Left colon (tissue), 2 donors: ENCODE measurements at regions not wholly inside any gene's neighbourhood (a gene's known extent, or its start where the extent isn't known, plus 50 kb on each side); places are given as distances from the start of the nearest gene placed in this dataset.
"Not testable (repeated sequence)": the region's sequence is repeated elsewhere in the genome, so short reads cannot be mapped to it uniquely, and the experiment has no call there.

Experiments
- ATAC-seq: fragments of 200-7000 bp; cut with Tn5 transposase; one replicate; pipeline ENCODE4 v1.9.1; 2020; ENCODE audit warnings: mild to moderate bottlenecking, moderate library complexity
- DNase-seq, 2 donors: peaks; one replicate each; pipeline ENCODE4 v3.0.0-alpha.2; 2020
- intact Hi-C, 2 donors: fragments of 100-400 bp; cut with DNase I in 1 of 2; cut with micrococcal nuclease in 1 of 2; formaldehyde crosslinking; loops; one replicate each; pipeline versions ENCODE4 v1.11.2 to v1.14.0; 2022; cut with DNase I, micrococcal nuclease
- donor health status: DM: no; HTN: no; CAD: no.
- donor health status: DM: yes; HTN: yes; CAD: no.

GRCh38 chr1:193914871-193915270, 728.5 kb upstream of the B3GALT2 start:
- intact Hi-C loops: no loop called here
- ATAC-seq (no peak), DNase-seq (no peak)

GRCh38 chr1:193909406-193910082, 723.1 kb upstream of the B3GALT2 start:
- intact Hi-C loops: no loop called here
- no peak for DNase-seq
- ATAC-seq: no peak

- ATAC-seq: no peak
Observed at GRCh38 chr1:193905288-193906085, 719.1 kb upstream of the B3GALT2 start.

GRCh38 chr1:193891788-193892187, 705.4 kb upstream of the B3GALT2 start:
- DNase-seq (no peak), ATAC-seq (no peak)
- intact Hi-C loops: no loop called here

More at GRCh38 chr1:193905288-193906085, 719.1 kb upstream of the B3GALT2 start:
- intact Hi-C loops: no loop called here
- no peak for DNase-seq

GRCh38 chr1:193890935-193891334, 704.5 kb upstream of the B3GALT2 start:
- DNase-seq: no peak
- ATAC-seq: no peak
- intact Hi-C loops: no loop called here

GRCh38 chr1:193884848-193885558, 698.6 kb upstream of the B3GALT2 start:
- ATAC-seq (no peak), DNase-seq (no peak)
- intact Hi-C loops: no loop called here

- not testable (repeated sequence) for DNase-seq, ATAC-seq
Observed at GRCh38 chr1:193877920-193878319, 691.5 kb upstream of the B3GALT2 start.

GRCh38 chr1:193868425-193868824, 682.0 kb upstream of the B3GALT2 start:
- ATAC-seq: no peak
- intact Hi-C loops: no loop called here
- DNase-seq: no peak

More at GRCh38 chr1:193877920-193878319, 691.5 kb upstream of the B3GALT2 start:
- intact Hi-C loops: not testable (repeated sequence)

GRCh38 chr1:193856261-193856660, 669.8 kb upstream of the B3GALT2 start:
- intact Hi-C loops: no loop called here
- no peak for ATAC-seq
- no peak for DNase-seq

GRCh38 chr1:193850745-193851144, 664.3 kb upstream of the B3GALT2 start:
- DNase-seq: no peak
- intact Hi-C loops: no loop called here
- ATAC-seq: no peak

GRCh38 chr1:193846876-193847604, 660.6 kb upstream of the B3GALT2 start:
- no peak for DNase-seq
- intact Hi-C loops: no loop called here
- no peak for ATAC-seq

- DNase-seq (no peak), ATAC-seq (no peak)
- intact Hi-C loops: no loop called here
Observed at GRCh38 chr1:193846411-193846810, 660.0 kb upstream of the B3GALT2 start.

GRCh38 chr1:193841857-193842256, 655.4 kb upstream of the B3GALT2 start:
- no peak for ATAC-seq
- intact Hi-C loops: no loop called here
- no peak for DNase-seq

- intact Hi-C loops: no loop called here
- ATAC-seq (no peak), DNase-seq (no peak)
Observed at GRCh38 chr1:193831465-193831864, 645.1 kb upstream of the B3GALT2 start.

GRCh38 chr1:193827516-193827915, 641.1 kb upstream of the B3GALT2 start:
- ATAC-seq: no peak
- no peak for DNase-seq
- intact Hi-C loops: no loop called here

- DNase-seq (no peak), ATAC-seq (no peak)
- intact Hi-C loops: no loop called here
Observed at GRCh38 chr1:193819376-193819775, 633.0 kb upstream of the B3GALT2 start.

- intact Hi-C loops: no loop called here
- DNase-seq (no peak), ATAC-seq (no peak)
Observed at GRCh38 chr1:193807208-193807607, 620.8 kb upstream of the B3GALT2 start.

GRCh38 chr1:193806079-193807048, 620.0 kb upstream of the B3GALT2 start:
- intact Hi-C loops: no loop called here
- no peak for ATAC-seq
- DNase-seq: no peak
